GM23338 (cell line): ENCODE measurements at regions not wholly inside any gene's neighbourhood (a gene's known extent, or its start where the extent isn't known, plus 50 kb on each side); places are given as distances from the start of the nearest gene placed in this dataset.

Source experiments
- ATAC-seq: fragments of 200-7000 bp; cut with Tn5 transposase; 3 replicates; pipeline ENCODE4 v1.9.1; 2020
- DNase-seq: peaks from one replicate; pipeline ENCODE4 v3.0.0-alpha.2; 2015; ENCODE audit warnings: low spot score
- H2AFZ ChIP-seq: fragments of 200-600 bp; sonication (generic); 2 replicates; pipeline ENCODE4 v1.8.0; 2016; ENCODE audit warnings: antibody characterized with exemption, mild to moderate bottlenecking, moderate library complexity
- H3F3A ChIP-seq: fragments of 200-600 bp; sonication (generic); replicated peaks from 2 replicates; pipeline ENCODE4 v1.8.0; 2017; ENCODE audit warnings: antibody characterized with exemption, mixed run types, low read depth
- H3K27ac ChIP-seq: fragments of 200-600 bp; sonication (generic); 2 replicates; pipeline ENCODE4 v1.6.1; 2016; ENCODE audit warnings: low read depth
- H3K27me3 ChIP-seq: fragments of 200-600 bp; sonication (generic); 2 replicates; pipeline ENCODE4 v1.8.0; 2016; ENCODE audit warnings: mild to moderate bottlenecking, mixed run types, moderate library complexity; ENCODE audit not compliant: insufficient read depth
- H3K36me3 ChIP-seq: fragments of 200-600 bp; sonication (generic); 2 replicates; pipeline ENCODE4 v1.8.0; 2016; ENCODE audit warnings: mild to moderate bottlenecking; ENCODE audit not compliant: insufficient read depth
- H3K4me1 ChIP-seq: fragments of 200-600 bp; sonication (generic); 2 replicates; pipeline ENCODE4 v1.8.0; 2016; ENCODE audit warnings: mild to moderate bottlenecking, moderate library complexity; ENCODE audit not compliant: insufficient read depth
- H3K4me2 ChIP-seq: fragments of 200-600 bp; sonication (generic); 2 replicates; pipeline ENCODE4 v1.7.1; 2017; ENCODE audit warnings: mixed run types
- H3K4me3 ChIP-seq: fragments of 200-600 bp; sonication (generic); 2 replicates; pipeline ENCODE4 v1.6.1; 2016; ENCODE audit warnings: mixed run types
- H3K79me2 ChIP-seq: fragments of 200-600 bp; sonication (generic); replicated peaks from 2 replicates; pipeline ENCODE4 v1.8.0; 2017; ENCODE audit warnings: mild to moderate bottlenecking; ENCODE audit not compliant: insufficient read depth
- H3K9me2 ChIP-seq: fragments of 200-600 bp; sonication (generic); 2 replicates; pipeline ENCODE4 v1.8.0; 2017; ENCODE audit not compliant: insufficient read depth
- H4K20me1 ChIP-seq: fragments of 200-600 bp; sonication (generic); replicated peaks from 2 replicates; pipeline ENCODE4 v1.8.0; 2017; ENCODE audit warnings: mild to moderate bottlenecking; ENCODE audit not compliant: insufficient read depth
- H3K27ac Mint-ChIP-seq: 2 replicates; pipeline ENCODE4 v1.8.0; 2020; ENCODE audit warnings: inconsistent platforms, mild to moderate bottlenecking, moderate library complexity, mixed read lengths
- H3K27me3 Mint-ChIP-seq: 3 replicates; pipeline ENCODE4 v1.8.0; 2022; ENCODE audit warnings: low read depth, mild to moderate bottlenecking, moderate library complexity, mixed read lengths, inconsistent platforms; ENCODE audit not compliant: insufficient read depth, poor library complexity
- H3K36me3 Mint-ChIP-seq: 3 replicates; pipeline ENCODE4 v1.8.0; 2021; ENCODE audit warnings: low read depth, mild to moderate bottlenecking, inconsistent platforms, moderate library complexity, mixed read lengths
- H3K4me1 Mint-ChIP-seq: 3 replicates; pipeline ENCODE4 v1.8.0; 2020; ENCODE audit warnings: mild to moderate bottlenecking, inconsistent platforms, mixed read lengths
- H3K4me3 Mint-ChIP-seq: 3 replicates; pipeline ENCODE4 v1.8.0; 2021; ENCODE audit warnings: moderate library complexity, mild to moderate bottlenecking, inconsistent platforms, mixed read lengths
- H3K9me3 Mint-ChIP-seq: 3 replicates; pipeline ENCODE4 v1.8.0; 2020; ENCODE audit warnings: moderate library complexity, mild to moderate bottlenecking, inconsistent platforms, mixed read lengths
- CREB1 ChIP-seq: fragments of 250-450 bp; sonication (Bioruptor Pico); IDR thresholded peaks from 2 replicates; pipeline ENCODE4 v1.5.0; 2020; ENCODE audit warnings: low read depth, mild to moderate bottlenecking, moderate library complexity
- EZH2 ChIP-seq: fragments of 200-600 bp; sonication (generic); IDR thresholded peaks from one replicate; pipeline ENCODE4 v1.8.0; 2017; ENCODE audit warnings: antibody characterized with exemption, mild to moderate bottlenecking, low read depth; ENCODE audit not compliant: unreplicated experiment
- EZH2phosphoT487 ChIP-seq: fragments of 200-600 bp; sonication (generic); IDR thresholded peaks from one replicate; pipeline ENCODE4 v1.8.1; 2018; ENCODE audit warnings: antibody characterized with exemption; ENCODE audit not compliant: unreplicated experiment
- JUNB ChIP-seq: IDR thresholded peaks from one replicate; pipeline ENCODE4 v1.6.1; 2016; ENCODE audit warnings: antibody characterized with exemption; ENCODE audit not compliant: unreplicated experiment
- NANOG ChIP-seq: IDR thresholded peaks from 2 replicates; pipeline ENCODE4 v1.6.1; 2016; ENCODE audit warnings: antibody characterized with exemption, borderline replicate concordance
- POLR2AphosphoS5 ChIP-seq: IDR thresholded peaks from 2 replicates; pipeline ENCODE4 v1.6.1; 2016; ENCODE audit warnings: antibody characterized with exemption, low read depth
- STAT1 ChIP-seq: IDR thresholded peaks from one replicate; pipeline ENCODE4 v1.6.1; 2016; ENCODE audit warnings: antibody characterized with exemption; ENCODE audit not compliant: unreplicated experiment
- ZNF331 ChIP-seq: fragments of 250-450 bp; sonication (Bioruptor Pico); IDR thresholded peaks from 2 replicates; pipeline ENCODE4 v1.5.0; 2020; ENCODE audit warnings: low read depth, mild to moderate bottlenecking, moderate library complexity
- TF ChIP-seq, protein P1 (sequence below), 2 experiments: fragments of 200-600 bp in 1 of 2; sonication (generic) in 1 of 2; conservative IDR thresholded peaks; 2 replicates each; pipeline versions ENCODE4 v1.5.1 to v1.6.1; 2016 to 2017; ENCODE audit warnings: antibody characterized with exemption in 2 of 2, low read depth in 2 of 2, mild to moderate bottlenecking in 2 of 2, moderate library complexity in 1 of 2
- TF ChIP-seq, protein P2 (sequence below): IDR thresholded peaks from one replicate; pipeline ENCODE4 v1.6.1; 2018; ENCODE audit warnings: antibody characterized with exemption; ENCODE audit not compliant: unreplicated experiment

DNA sequence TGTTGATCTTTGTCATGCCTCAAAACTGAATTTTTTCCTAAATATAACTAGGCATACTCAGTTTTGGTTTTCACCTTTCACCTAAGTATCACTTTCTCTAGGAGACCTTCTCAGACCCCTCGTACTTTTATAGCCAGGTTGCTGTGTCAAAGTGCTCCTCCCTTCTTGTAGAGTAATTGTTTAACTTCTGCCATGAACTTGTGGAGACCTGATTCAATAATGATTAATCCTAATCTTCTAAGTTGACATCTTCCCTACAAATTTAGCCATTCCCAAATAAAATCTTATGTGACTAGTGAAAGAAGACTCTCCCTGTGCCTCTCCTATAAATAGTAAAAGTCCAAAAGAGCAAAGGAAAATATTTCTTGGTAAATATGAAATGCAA lies 159.8 kb downstream of the SPATA31D1 start (continued):
- no peak for TF ChIP-seq CREB1 (CRISPR knock-in tag)
- no peak for TF ChIP-seq STAT1
- TF ChIP-seq EZH2, result no peak
- no peak for TF ChIP-seq POLR2AphosphoS5
- TF ChIP-seq, protein P1, sequence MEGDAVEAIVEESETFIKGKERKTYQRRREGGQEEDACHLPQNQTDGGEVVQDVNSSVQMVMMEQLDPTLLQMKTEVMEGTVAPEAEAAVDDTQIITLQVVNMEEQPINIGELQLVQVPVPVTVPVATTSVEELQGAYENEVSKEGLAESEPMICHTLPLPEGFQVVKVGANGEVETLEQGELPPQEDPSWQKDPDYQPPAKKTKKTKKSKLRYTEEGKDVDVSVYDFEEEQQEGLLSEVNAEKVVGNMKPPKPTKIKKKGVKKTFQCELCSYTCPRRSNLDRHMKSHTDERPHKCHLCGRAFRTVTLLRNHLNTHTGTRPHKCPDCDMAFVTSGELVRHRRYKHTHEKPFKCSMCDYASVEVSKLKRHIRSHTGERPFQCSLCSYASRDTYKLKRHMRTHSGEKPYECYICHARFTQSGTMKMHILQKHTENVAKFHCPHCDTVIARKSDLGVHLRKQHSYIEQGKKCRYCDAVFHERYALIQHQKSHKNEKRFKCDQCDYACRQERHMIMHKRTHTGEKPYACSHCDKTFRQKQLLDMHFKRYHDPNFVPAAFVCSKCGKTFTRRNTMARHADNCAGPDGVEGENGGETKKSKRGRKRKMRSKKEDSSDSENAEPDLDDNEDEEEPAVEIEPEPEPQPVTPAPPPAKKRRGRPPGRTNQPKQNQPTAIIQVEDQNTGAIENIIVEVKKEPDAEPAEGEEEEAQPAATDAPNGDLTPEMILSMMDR (conservative IDR thresholded peaks at IDR 0.05; ENCODE audit: low read depth in 2 of 2), result no peak
- TF ChIP-seq NANOG, result no peak
- TF ChIP-seq JUNB, result no peak
- TF ChIP-seq EZH2phosphoT487, result no peak
- no peak for TF ChIP-seq ZNF331

GRCh38 chr9:82148901-82149461 lies 160.4 kb downstream of the SPATA31D1 start:
- H3K9me3 Mint-ChIP-seq, result no peaks in the 10 kb centered on the region
- DNase-seq, result no peak
- Histone ChIP-seq H4K20me1 (no peaks in the 10 kb centered on the region), H3F3A (no peaks in the 10 kb centered on the region), H3K36me3 (no peaks in the 10 kb centered on the region), H3K27me3 (no peaks in the 10 kb centered on the region), H3K4me1 (no peaks in the 10 kb centered on the region), H2AFZ (no peak overlapping the region), H3K9me2 (0 out of 2 replicates have a peak, but pooled peaks cover 9% of the 10 kb centered on the region), H3K79me2 (no peaks in the 10 kb centered on the region), H3K27ac (no peak overlapping the region), H3K4me2 (no peak overlapping the region), H3K4me3 (no peak overlapping the region)
- no peaks in the 10 kb centered on the region; the same call in 1 of the 3 replicates for H3K4me1 Mint-ChIP-seq
- H3K36me3 Mint-ChIP-seq, result no peaks in the 10 kb centered on the region
- no peak for TF ChIP-seq EZH2
- no peak for TF ChIP-seq NANOG
- no peak for TF ChIP-seq EZH2phosphoT487
- TF ChIP-seq, protein P2, sequence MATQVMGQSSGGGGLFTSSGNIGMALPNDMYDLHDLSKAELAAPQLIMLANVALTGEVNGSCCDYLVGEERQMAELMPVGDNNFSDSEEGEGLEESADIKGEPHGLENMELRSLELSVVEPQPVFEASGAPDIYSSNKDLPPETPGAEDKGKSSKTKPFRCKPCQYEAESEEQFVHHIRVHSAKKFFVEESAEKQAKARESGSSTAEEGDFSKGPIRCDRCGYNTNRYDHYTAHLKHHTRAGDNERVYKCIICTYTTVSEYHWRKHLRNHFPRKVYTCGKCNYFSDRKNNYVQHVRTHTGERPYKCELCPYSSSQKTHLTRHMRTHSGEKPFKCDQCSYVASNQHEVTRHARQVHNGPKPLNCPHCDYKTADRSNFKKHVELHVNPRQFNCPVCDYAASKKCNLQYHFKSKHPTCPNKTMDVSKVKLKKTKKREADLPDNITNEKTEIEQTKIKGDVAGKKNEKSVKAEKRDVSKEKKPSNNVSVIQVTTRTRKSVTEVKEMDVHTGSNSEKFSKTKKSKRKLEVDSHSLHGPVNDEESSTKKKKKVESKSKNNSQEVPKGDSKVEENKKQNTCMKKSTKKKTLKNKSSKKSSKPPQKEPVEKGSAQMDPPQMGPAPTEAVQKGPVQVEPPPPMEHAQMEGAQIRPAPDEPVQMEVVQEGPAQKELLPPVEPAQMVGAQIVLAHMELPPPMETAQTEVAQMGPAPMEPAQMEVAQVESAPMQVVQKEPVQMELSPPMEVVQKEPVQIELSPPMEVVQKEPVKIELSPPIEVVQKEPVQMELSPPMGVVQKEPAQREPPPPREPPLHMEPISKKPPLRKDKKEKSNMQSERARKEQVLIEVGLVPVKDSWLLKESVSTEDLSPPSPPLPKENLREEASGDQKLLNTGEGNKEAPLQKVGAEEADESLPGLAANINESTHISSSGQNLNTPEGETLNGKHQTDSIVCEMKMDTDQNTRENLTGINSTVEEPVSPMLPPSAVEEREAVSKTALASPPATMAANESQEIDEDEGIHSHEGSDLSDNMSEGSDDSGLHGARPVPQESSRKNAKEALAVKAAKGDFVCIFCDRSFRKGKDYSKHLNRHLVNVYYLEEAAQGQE, result no peak
- TF ChIP-seq POLR2AphosphoS5, result no peak
- ATAC-seq, result no peak
- peaks cover 1% of the 10 kb centered on the region for H3K27me3 Mint-ChIP-seq
- no peak overlapping the region for H3K4me3 Mint-ChIP-seq
- H3K27ac Mint-ChIP-seq, result no peak overlapping the region
